IMR-90 (cell line): ENCODE measurements at regions not wholly inside any gene's neighbourhood (a gene's known extent, or its start where the extent isn't known, plus 50 kb on each side); places are given as distances from the start of the nearest gene placed in this dataset.

ENCODE experiments used
- ATAC-seq: fragments of 200-7000 bp; cut with Tn5 transposase; 2 replicates; pipeline ENCODE4 v1.9.1; 2020; ENCODE audit warnings: low read depth, mild to moderate bottlenecking, moderate library complexity
- BruUV-seq: library from RNA; stranded (reverse); fragments of 400-500 nt; replicated peaks from 2 replicates; lab custom pipeline; 2021; lab: Mats Ljungman, UMichigan
- CTCF ChIA-PET: fragments of 300-600 bp; formaldehyde crosslinking; extraction: SDS; loops from one replicate; lab custom pipeline; 2021; ENCODE audit warnings: antibody characterized with exemption; lab: Yijun Ruan, JAX
- POLR2A ChIA-PET: fragments of 300-600 bp; sonication (Branson Sonifier 250); formaldehyde crosslinking; loops from one replicate; lab custom pipeline; 2022; ENCODE audit warnings: antibody characterized with exemption; ENCODE audit not compliant: unreplicated experiment; lab: Charles Lee
- DNase-seq: peaks from one replicate; pipeline ENCODE4 v3.0.0; 2013
- H2AFZ ChIP-seq: replicated peaks from 2 replicates; pipeline ENCODE3; 2013; ENCODE audit warnings: low read length, mild to moderate bottlenecking; ENCODE audit not compliant: poor library complexity
- H2AK5ac ChIP-seq: 2 replicates; pipeline ENCODE4 v1.6.1; 2013; ENCODE audit warnings: low read depth, low read length, inconsistent platforms
- H2AK9ac ChIP-seq: replicated peaks from 2 replicates; pipeline ENCODE3; 2013; ENCODE audit warnings: mild to moderate bottlenecking, low read depth, low read length, moderate library complexity; ENCODE audit not compliant: poor library complexity
- H2BK120ac ChIP-seq: 2 replicates; pipeline ENCODE4 v1.6.1; 2013; ENCODE audit warnings: low read depth, low read length, inconsistent platforms
- H2BK15ac ChIP-seq: 3 replicates; pipeline ENCODE4 v1.6.1; 2013; ENCODE audit warnings: low read depth, low read length, inconsistent platforms
- H2BK20ac ChIP-seq: 2 replicates; pipeline ENCODE4 v1.6.1; 2013; ENCODE audit warnings: low read depth, mild to moderate bottlenecking, inconsistent platforms, low read length, moderate library complexity
- H2BK5ac ChIP-seq: 2 replicates; pipeline ENCODE4 v1.6.1; 2013; ENCODE audit warnings: mild to moderate bottlenecking, low read depth, low read length, inconsistent platforms; ENCODE audit not compliant: poor library complexity, severe bottlenecking
- H3K14ac ChIP-seq: replicated peaks from 2 replicates; pipeline ENCODE4 v1.6.1; 2013; ENCODE audit warnings: low read depth, low read length, inconsistent platforms
- H3K18ac ChIP-seq: 2 replicates; pipeline ENCODE4 v1.6.1; 2013; ENCODE audit warnings: low read depth, low read length, control low read depth
- H3K23ac ChIP-seq: 2 replicates; pipeline ENCODE4 v1.6.1; 2013; ENCODE audit warnings: low read depth, low read length, inconsistent platforms
- H3K27ac ChIP-seq: 2 replicates; pipeline ENCODE4 v1.5.1; 2013; ENCODE audit warnings: mild to moderate bottlenecking, control low read depth, low read length; ENCODE audit not compliant: insufficient read depth
- H3K27me3 ChIP-seq: 2 replicates; pipeline ENCODE4 v1.6.1; 2013; ENCODE audit warnings: low read length; ENCODE audit not compliant: control insufficient read depth, insufficient read depth
- H3K36me3 ChIP-seq: 2 replicates; pipeline ENCODE4 v1.6.1; 2013; ENCODE audit warnings: low read length, mixed read lengths; ENCODE audit not compliant: control insufficient read depth, insufficient read depth
- H3K4ac ChIP-seq: 2 replicates; pipeline ENCODE4 v1.6.1; 2013; ENCODE audit warnings: low read depth, low read length, inconsistent platforms
- H3K4me1 ChIP-seq: 2 replicates; pipeline ENCODE4 v1.6.1; 2013; ENCODE audit warnings: low read length, mixed read lengths; ENCODE audit not compliant: control insufficient read depth, insufficient read depth
- H3K4me2 ChIP-seq: 2 replicates; pipeline ENCODE4 v1.6.1; 2013; ENCODE audit warnings: low read depth, mild to moderate bottlenecking, control low read depth, low read length, moderate library complexity
- H3K4me3 ChIP-seq: 2 replicates; pipeline ENCODE4 v1.5.1; 2013; ENCODE audit warnings: low read depth, mild to moderate bottlenecking, control low read depth, low read length, moderate library complexity; ENCODE audit not compliant: insufficient read depth
- H3K56ac ChIP-seq: 2 replicates; pipeline ENCODE4 v1.6.1; 2013; ENCODE audit warnings: low read length, inconsistent platforms; ENCODE audit not compliant: insufficient read depth; ENCODE audit errors: extremely low read depth
- H3K79me1 ChIP-seq, 2 experiments: 2 replicates each; pipeline ENCODE4 v1.6.1; 2013; ENCODE audit warnings: low read length in 2 of 2, inconsistent platforms in 1 of 2, low read depth in 1 of 2
- H3K9ac ChIP-seq: 2 replicates; pipeline ENCODE4 v1.6.1; 2013; ENCODE audit warnings: low read depth, low read length, control low read depth
- H3K9me1 ChIP-seq: 2 replicates; pipeline ENCODE4 v1.6.1; 2013; ENCODE audit warnings: low read length, inconsistent platforms; ENCODE audit not compliant: insufficient read depth
- H3K9me3 ChIP-seq: 2 replicates; pipeline ENCODE4 v1.6.1; 2013; ENCODE audit warnings: low read length; ENCODE audit not compliant: control insufficient read depth, insufficient read depth
- H4K20me1 ChIP-seq: 2 replicates; pipeline ENCODE4 v1.6.1; 2013; ENCODE audit warnings: low read length, inconsistent platforms; ENCODE audit not compliant: insufficient read depth
- H4K5ac ChIP-seq: 2 replicates; pipeline ENCODE4 v1.6.1; 2013; ENCODE audit warnings: mild to moderate bottlenecking, low read depth, low read length, control low read depth
- H4K8ac ChIP-seq, 2 experiments: 2 replicates each; pipeline ENCODE4 v1.6.1; 2013; ENCODE audit warnings: low read depth in 2 of 2, low read length in 2 of 2, control low read depth in 1 of 2, inconsistent platforms in 1 of 2
- H4K91ac ChIP-seq: 2 replicates; pipeline ENCODE4 v1.6.1; 2013; ENCODE audit warnings: low read depth, low read length, inconsistent platforms; ENCODE audit not compliant: insufficient read depth
- CHD1 ChIP-seq: IDR thresholded peaks from 2 replicates; pipeline ENCODE4 v1.6.1; 2012; ENCODE audit warnings: low read depth, low read length, improper control_type of control experiment
- CTCF ChIP-seq: conservative IDR thresholded peaks from 2 replicates; pipeline ENCODE4 v1.5.1; 2012; ENCODE audit warnings: mild to moderate bottlenecking, low read depth, low read length, improper control_type of control experiment
- POLR2A ChIP-seq: IDR thresholded peaks from 2 replicates; pipeline ENCODE4 v1.6.1; 2012; ENCODE audit warnings: mild to moderate bottlenecking, low read depth, low read length
- RCOR1 ChIP-seq: IDR thresholded peaks from 2 replicates; pipeline ENCODE4 v1.6.1; 2012; ENCODE audit warnings: mild to moderate bottlenecking, low read length, improper control_type of control experiment; ENCODE audit not compliant: insufficient replicate concordance
- SMC3 ChIP-seq: fragments of 150-350 bp; IDR thresholded peaks from 2 replicates; pipeline ENCODE4 v1.6.1; 2016; ENCODE audit warnings: low read depth, mild to moderate bottlenecking, antibody characterized with exemption, low read length, moderate library complexity
- WGBS, 2 experiments: methylation state at CpG; one replicate each; pipeline versions ENCODE4 v1.1.5 to v1.1.7; 2013; ENCODE audit warnings: missing lambda C conversion rate in 2 of 2; ENCODE audit not compliant: insufficient read length in 1 of 2; ENCODE audit errors: extremely low coverage in 2 of 2; 5-methylcytosine and 5-hydroxymethylcytosine counted together
- dilution Hi-C: fragments of 300-500 bp; cut with HindIII; formaldehyde crosslinking; loops from one replicate; pipeline ENCODE4 v1.14.3; 2018; ENCODE audit warnings: low sequenced_read_pairs; ENCODE audit not compliant: unreplicated experiment
- in situ Hi-C: fragments of 300-500 bp; cut with MboI; formaldehyde crosslinking; loops from 3 replicates; pipeline ENCODE4 v1.14.3; 2019; ENCODE audit warnings: low sequenced_read_pairs, inconsistent platforms, mixed read lengths
- intact Hi-C: fragments of 100-400 bp; cut with micrococcal nuclease; formaldehyde crosslinking; loops from 2 replicates; pipeline ENCODE4 v1.10.0; 2022
- TF ChIP-seq, protein P1 (sequence below): fragments of 150-350 bp; IDR thresholded peaks from 2 replicates; pipeline ENCODE4 v1.6.1; 2016; ENCODE audit warnings: low read depth, mild to moderate bottlenecking, low read length, moderate library complexity, borderline replicate concordance

GRCh38 chr16:48948911-48949310, 332.7 kb downstream of the CBLN1 start:
- Histone ChIP-seq H2AK9ac (no peak overlapping the region), H3K56ac (no peak overlapping the region), H3K4me1 (no peaks in the 10 kb centered on the region), H4K91ac (no peak overlapping the region), H4K20me1 (no peaks in the 10 kb centered on the region), H3K36me3 (no peaks in the 10 kb centered on the region), H3K14ac (no peak overlapping the region), H3K27ac (no peak overlapping the region), H3K9me3 (no peaks in the 10 kb centered on the region), H3K18ac (no peak overlapping the region), H2BK15ac (no peak overlapping the region), H2AK5ac (no peak overlapping the region), H3K4me3 (no peak overlapping the region), H3K9me1 (no peaks in the 10 kb centered on the region), H3K79me1 (no peaks in the 10 kb centered on the region), H3K9ac (no peak overlapping the region), H2AFZ (no peak overlapping the region), H3K4me2 (no peak overlapping the region), H3K4ac (no peak overlapping the region), H2BK5ac (no peak overlapping the region), H3K27me3 (peaks cover 15% of the 10 kb centered on the region), H3K23ac (no peak overlapping the region), H2BK120ac (no peak overlapping the region), H4K8ac (no peak overlapping the region), H4K5ac (no peak overlapping the region), H2BK20ac (no peak overlapping the region)
- ChIA-PET POLR2A (no interaction called here), CTCF (no interaction called here)
- ATAC-seq: no peak
- in situ Hi-C loops: no loop called here
- BruUV-seq: no TSS peak
- intact Hi-C loops: no loop called here
- WGBS, 2 experiments: no CpG with 5 or more reads among the region's 3 CpGs
- no peak for DNase-seq
- dilution Hi-C loops: no loop called here
- TF ChIP-seq, protein P1, sequence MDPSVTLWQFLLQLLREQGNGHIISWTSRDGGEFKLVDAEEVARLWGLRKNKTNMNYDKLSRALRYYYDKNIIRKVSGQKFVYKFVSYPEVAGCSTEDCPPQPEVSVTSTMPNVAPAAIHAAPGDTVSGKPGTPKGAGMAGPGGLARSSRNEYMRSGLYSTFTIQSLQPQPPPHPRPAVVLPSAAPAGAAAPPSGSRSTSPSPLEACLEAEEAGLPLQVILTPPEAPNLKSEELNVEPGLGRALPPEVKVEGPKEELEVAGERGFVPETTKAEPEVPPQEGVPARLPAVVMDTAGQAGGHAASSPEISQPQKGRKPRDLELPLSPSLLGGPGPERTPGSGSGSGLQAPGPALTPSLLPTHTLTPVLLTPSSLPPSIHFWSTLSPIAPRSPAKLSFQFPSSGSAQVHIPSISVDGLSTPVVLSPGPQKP: no peak
- no peak for TF ChIP-seq SMC3
- no peak for TF ChIP-seq CTCF
- TF ChIP-seq CHD1: no peak
- no peak for TF ChIP-seq POLR2A
- TF ChIP-seq RCOR1: no peak
